IMR-90 (cell line): ENCODE measurements at regions not wholly inside any gene's neighbourhood (a gene's known extent, or its start where the extent isn't known, plus 50 kb on each side); places are given as distances from the start of the nearest gene placed in this dataset.

ENCODE experiments used
- ATAC-seq: fragments of 200-7000 bp; cut with Tn5 transposase; 2 replicates; pipeline ENCODE4 v1.9.1; 2020; ENCODE audit warnings: low read depth, mild to moderate bottlenecking, moderate library complexity
- BruUV-seq: library from RNA; stranded (reverse); fragments of 400-500 nt; replicated peaks from 2 replicates; lab custom pipeline; 2021; lab: Mats Ljungman, UMichigan
- CTCF ChIA-PET: fragments of 300-600 bp; formaldehyde crosslinking; extraction: SDS; loops from one replicate; lab custom pipeline; 2021; ENCODE audit warnings: antibody characterized with exemption; lab: Yijun Ruan, JAX
- POLR2A ChIA-PET: fragments of 300-600 bp; sonication (Branson Sonifier 250); formaldehyde crosslinking; loops from one replicate; lab custom pipeline; 2022; ENCODE audit warnings: antibody characterized with exemption; ENCODE audit not compliant: unreplicated experiment; lab: Charles Lee
- DNase-seq: peaks from one replicate; pipeline ENCODE4 v3.0.0; 2013
- H2AFZ ChIP-seq: replicated peaks from 2 replicates; pipeline ENCODE3; 2013; ENCODE audit warnings: low read length, mild to moderate bottlenecking; ENCODE audit not compliant: poor library complexity
- H2AK5ac ChIP-seq: 2 replicates; pipeline ENCODE4 v1.6.1; 2013; ENCODE audit warnings: low read depth, low read length, inconsistent platforms
- H2AK9ac ChIP-seq: replicated peaks from 2 replicates; pipeline ENCODE3; 2013; ENCODE audit warnings: mild to moderate bottlenecking, low read depth, low read length, moderate library complexity; ENCODE audit not compliant: poor library complexity
- H2BK120ac ChIP-seq: 2 replicates; pipeline ENCODE4 v1.6.1; 2013; ENCODE audit warnings: low read depth, low read length, inconsistent platforms
- H2BK15ac ChIP-seq: 3 replicates; pipeline ENCODE4 v1.6.1; 2013; ENCODE audit warnings: low read depth, low read length, inconsistent platforms
- H2BK20ac ChIP-seq: 2 replicates; pipeline ENCODE4 v1.6.1; 2013; ENCODE audit warnings: low read depth, mild to moderate bottlenecking, inconsistent platforms, low read length, moderate library complexity
- H2BK5ac ChIP-seq: 2 replicates; pipeline ENCODE4 v1.6.1; 2013; ENCODE audit warnings: mild to moderate bottlenecking, low read depth, low read length, inconsistent platforms; ENCODE audit not compliant: poor library complexity, severe bottlenecking
- H3K14ac ChIP-seq: replicated peaks from 2 replicates; pipeline ENCODE4 v1.6.1; 2013; ENCODE audit warnings: low read depth, low read length, inconsistent platforms
- H3K18ac ChIP-seq: 2 replicates; pipeline ENCODE4 v1.6.1; 2013; ENCODE audit warnings: low read depth, low read length, control low read depth
- H3K23ac ChIP-seq: 2 replicates; pipeline ENCODE4 v1.6.1; 2013; ENCODE audit warnings: low read depth, low read length, inconsistent platforms
- H3K27ac ChIP-seq: 2 replicates; pipeline ENCODE4 v1.5.1; 2013; ENCODE audit warnings: mild to moderate bottlenecking, control low read depth, low read length; ENCODE audit not compliant: insufficient read depth
- H3K27me3 ChIP-seq: 2 replicates; pipeline ENCODE4 v1.6.1; 2013; ENCODE audit warnings: low read length; ENCODE audit not compliant: control insufficient read depth, insufficient read depth
- H3K36me3 ChIP-seq: 2 replicates; pipeline ENCODE4 v1.6.1; 2013; ENCODE audit warnings: low read length, mixed read lengths; ENCODE audit not compliant: control insufficient read depth, insufficient read depth
- H3K4ac ChIP-seq: 2 replicates; pipeline ENCODE4 v1.6.1; 2013; ENCODE audit warnings: low read depth, low read length, inconsistent platforms
- H3K4me1 ChIP-seq: 2 replicates; pipeline ENCODE4 v1.6.1; 2013; ENCODE audit warnings: low read length, mixed read lengths; ENCODE audit not compliant: control insufficient read depth, insufficient read depth
- H3K4me2 ChIP-seq: 2 replicates; pipeline ENCODE4 v1.6.1; 2013; ENCODE audit warnings: low read depth, mild to moderate bottlenecking, control low read depth, low read length, moderate library complexity
- H3K4me3 ChIP-seq: 2 replicates; pipeline ENCODE4 v1.5.1; 2013; ENCODE audit warnings: low read depth, mild to moderate bottlenecking, control low read depth, low read length, moderate library complexity; ENCODE audit not compliant: insufficient read depth
- H3K56ac ChIP-seq: 2 replicates; pipeline ENCODE4 v1.6.1; 2013; ENCODE audit warnings: low read length, inconsistent platforms; ENCODE audit not compliant: insufficient read depth; ENCODE audit errors: extremely low read depth
- H3K79me1 ChIP-seq, 2 experiments: 2 replicates each; pipeline ENCODE4 v1.6.1; 2013; ENCODE audit warnings: low read length in 2 of 2, inconsistent platforms in 1 of 2, low read depth in 1 of 2
- H3K9ac ChIP-seq: 2 replicates; pipeline ENCODE4 v1.6.1; 2013; ENCODE audit warnings: low read depth, low read length, control low read depth
- H3K9me1 ChIP-seq: 2 replicates; pipeline ENCODE4 v1.6.1; 2013; ENCODE audit warnings: low read length, inconsistent platforms; ENCODE audit not compliant: insufficient read depth
- H3K9me3 ChIP-seq: 2 replicates; pipeline ENCODE4 v1.6.1; 2013; ENCODE audit warnings: low read length; ENCODE audit not compliant: control insufficient read depth, insufficient read depth
- H4K20me1 ChIP-seq: 2 replicates; pipeline ENCODE4 v1.6.1; 2013; ENCODE audit warnings: low read length, inconsistent platforms; ENCODE audit not compliant: insufficient read depth
- H4K5ac ChIP-seq: 2 replicates; pipeline ENCODE4 v1.6.1; 2013; ENCODE audit warnings: mild to moderate bottlenecking, low read depth, low read length, control low read depth
- H4K8ac ChIP-seq, 2 experiments: 2 replicates each; pipeline ENCODE4 v1.6.1; 2013; ENCODE audit warnings: low read depth in 2 of 2, low read length in 2 of 2, control low read depth in 1 of 2, inconsistent platforms in 1 of 2
- H4K91ac ChIP-seq: 2 replicates; pipeline ENCODE4 v1.6.1; 2013; ENCODE audit warnings: low read depth, low read length, inconsistent platforms; ENCODE audit not compliant: insufficient read depth
- CEBPB ChIP-seq: IDR thresholded peaks from 2 replicates; pipeline ENCODE4 v1.6.1; 2012; ENCODE audit warnings: low read depth, low read length, improper control_type of control experiment
- ELK1 ChIP-seq: fragments of 150-350 bp; IDR thresholded peaks from 2 replicates; pipeline ENCODE4 v1.6.1; 2016; ENCODE audit warnings: low read depth, mild to moderate bottlenecking, low read length, moderate library complexity, borderline replicate concordance
- FOS ChIP-seq: fragments of 150-350 bp; IDR thresholded peaks from 2 replicates; pipeline ENCODE4 v1.6.1; 2016; ENCODE audit warnings: low read depth, low read length
- POLR2A ChIP-seq: IDR thresholded peaks from 2 replicates; pipeline ENCODE4 v1.6.1; 2012; ENCODE audit warnings: mild to moderate bottlenecking, low read depth, low read length
- SMC3 ChIP-seq: fragments of 150-350 bp; IDR thresholded peaks from 2 replicates; pipeline ENCODE4 v1.6.1; 2016; ENCODE audit warnings: low read depth, mild to moderate bottlenecking, antibody characterized with exemption, low read length, moderate library complexity
- WGBS, 2 experiments: methylation state at CpG; one replicate each; pipeline versions ENCODE4 v1.1.5 to v1.1.7; 2013; ENCODE audit warnings: missing lambda C conversion rate in 2 of 2; ENCODE audit not compliant: insufficient read length in 1 of 2; ENCODE audit errors: extremely low coverage in 2 of 2; 5-methylcytosine and 5-hydroxymethylcytosine counted together
- dilution Hi-C: fragments of 300-500 bp; cut with HindIII; formaldehyde crosslinking; loops from one replicate; pipeline ENCODE4 v1.14.3; 2018; ENCODE audit warnings: low sequenced_read_pairs; ENCODE audit not compliant: unreplicated experiment
- in situ Hi-C: fragments of 300-500 bp; cut with MboI; formaldehyde crosslinking; loops from 3 replicates; pipeline ENCODE4 v1.14.3; 2019; ENCODE audit warnings: low sequenced_read_pairs, inconsistent platforms, mixed read lengths
- intact Hi-C: fragments of 100-400 bp; cut with micrococcal nuclease; formaldehyde crosslinking; loops from 2 replicates; pipeline ENCODE4 v1.10.0; 2022
- TF ChIP-seq, protein P1 (sequence below): fragments of 150-350 bp; IDR thresholded peaks from 2 replicates; pipeline ENCODE4 v1.6.1; 2017; ENCODE audit warnings: mild to moderate bottlenecking, antibody characterized with exemption, low read length, low read depth

DNA sequence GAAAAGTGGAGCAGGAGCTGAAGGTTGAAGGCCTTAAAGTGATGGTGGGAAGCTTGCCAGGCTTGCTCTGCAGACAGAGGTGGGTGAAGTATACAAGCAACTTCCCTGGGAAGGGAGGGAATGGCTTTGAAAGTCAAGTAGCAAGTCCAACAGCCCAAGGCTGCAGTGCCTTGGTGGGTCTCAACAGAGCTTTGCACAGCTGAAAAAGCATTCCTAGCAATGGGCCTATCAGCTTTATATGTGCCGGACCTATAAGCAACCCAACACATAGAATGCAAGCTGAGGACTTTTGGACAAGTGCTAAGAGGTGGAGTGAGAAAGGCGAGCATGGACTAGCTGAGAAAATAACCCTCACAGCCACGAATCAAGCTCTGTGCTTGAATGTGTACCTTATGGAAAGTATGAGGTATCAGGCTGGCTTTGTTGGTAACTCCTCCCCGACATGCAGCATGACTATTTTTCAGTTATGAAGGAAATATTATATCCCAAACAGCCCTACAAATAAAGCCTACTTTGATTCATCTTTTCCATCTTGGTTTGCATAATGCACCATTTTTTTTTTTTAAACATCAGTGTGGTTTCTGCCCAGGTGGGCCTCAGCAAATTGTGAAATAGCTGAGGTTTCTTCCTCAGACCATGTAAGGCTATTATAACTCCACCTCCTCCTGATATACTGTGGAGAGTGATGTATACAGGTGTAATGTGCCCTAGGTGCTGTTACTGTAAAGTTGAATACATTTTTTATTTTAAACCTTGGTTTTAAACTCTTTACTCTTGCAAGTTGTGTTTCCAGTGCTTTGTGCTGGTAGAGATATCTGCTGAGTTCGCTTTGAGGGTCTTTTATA is 241.4 kb upstream of the CXCR4 start:
- Histone ChIP-seq H2AFZ (no peak overlapping the region), H3K4ac (no peak overlapping the region), H3K9ac (no peak overlapping the region), H3K9me1 (no peaks in the 10 kb centered on the region), H3K4me1 (no peaks in the 10 kb centered on the region), H4K20me1 (no peaks in the 10 kb centered on the region), H2BK120ac (no peak overlapping the region), H2AK9ac (no peak overlapping the region), H4K91ac (no peak overlapping the region), H3K14ac (no peak overlapping the region), H2BK15ac (no peak overlapping the region), H3K23ac (no peak overlapping the region), H2BK5ac (no peak overlapping the region), H3K4me2 (no peak overlapping the region), H3K56ac (no peak overlapping the region), H2BK20ac (no peak overlapping the region), H3K36me3 (no peaks in the 10 kb centered on the region), H4K8ac (no peak overlapping the region), H4K5ac (no peak overlapping the region), H3K9me3 (no peaks in the 10 kb centered on the region), H3K79me1 (no peaks in the 10 kb centered on the region), H3K27me3 (no peaks in the 10 kb centered on the region), H3K18ac (no peak overlapping the region), H2AK5ac (no peak overlapping the region), H3K27ac (no peak overlapping the region), H3K4me3 (no peak overlapping the region)
- ChIA-PET CTCF (no interaction called here), POLR2A (no interaction called here)
- intact Hi-C loops (no loop called here), in situ Hi-C loops (no loop called here), dilution Hi-C loops (no loop called here)
- no TSS peak for BruUV-seq
- TF ChIP-seq FOS (no peak), ELK1 (no peak), CEBPB (no peak), POLR2A (no peak), SMC3 (no peak)
- TF ChIP-seq, protein P1, sequence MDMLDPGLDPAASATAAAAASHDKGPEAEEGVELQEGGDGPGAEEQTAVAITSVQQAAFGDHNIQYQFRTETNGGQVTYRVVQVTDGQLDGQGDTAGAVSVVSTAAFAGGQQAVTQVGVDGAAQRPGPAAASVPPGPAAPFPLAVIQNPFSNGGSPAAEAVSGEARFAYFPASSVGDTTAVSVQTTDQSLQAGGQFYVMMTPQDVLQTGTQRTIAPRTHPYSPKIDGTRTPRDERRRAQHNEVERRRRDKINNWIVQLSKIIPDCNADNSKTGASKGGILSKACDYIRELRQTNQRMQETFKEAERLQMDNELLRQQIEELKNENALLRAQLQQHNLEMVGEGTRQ = no peak
- no peak for DNase-seq
- ATAC-seq = no peak
- WGBS, 2 experiments = 20% methylated on average over 1 of the region's 5 CpGs; no CpG with 5 or more reads in 1 of the 2 experiments
